Adrenal gland (tissue), 5 donors: ENCODE measurements at regions not wholly inside any gene's neighbourhood (a gene's known extent, or its start where the extent isn't known, plus 50 kb on each side); places are given as distances from the start of the nearest gene placed in this dataset.

Experiments used
- CTCF ChIP-seq, 6 experiments: fragments of 450-650 bp in 4 of 6; fragments of 200-600 bp in 2 of 6; sonication (generic) in 1 of 6; IDR thresholded peaks; 1 replicate in 5 of 6; 2 replicates in 1 of 6; pipeline versions ENCODE4 v1.5.1 to v1.8.0; 2016 to 2021; ENCODE audit warnings: antibody characterized with exemption in 6 of 6, mild to moderate bottlenecking in 2 of 6, moderate library complexity in 1 of 6
- POLR2A ChIP-seq, 2 donors: fragments of 450-650 bp; IDR thresholded peaks; one replicate each; pipeline ENCODE4 v1.6.1; 2017; ENCODE audit warnings: antibody characterized with exemption in 2 of 2, mild to moderate bottlenecking in 2 of 2, moderate library complexity in 1 of 2
- donor health status: DM: no; HTN: no; CAD: no.

- TF ChIP-seq CTCF (IDR thresholded peaks at IDR 0.05) (no peak), POLR2A (IDR thresholded peaks at IDR 0.05) (no peak)
These were observed 720.5 kb upstream of the PCDH9 start for GRCh38 chr13:67950603-67951002.
